OCI-LY7 (cell line): ENCODE measurements at regions not wholly inside any gene's neighbourhood (a gene's known extent, or its start where the extent isn't known, plus 50 kb on each side); places are given as distances from the start of the nearest gene placed in this dataset.

Experiments
- BruUV-seq: library from RNA; stranded (reverse); fragments of 400-500 nt; replicated peaks from 2 replicates; lab custom pipeline; 2021; lab: Mats Ljungman, UMichigan
- CTCF ChIA-PET: fragments of 300-600 bp; sonication (Branson Sonifier 250); formaldehyde crosslinking; loops from one replicate; lab custom pipeline; 2022; ENCODE audit warnings: antibody characterized with exemption; ENCODE audit not compliant: unreplicated experiment; lab: Charles Lee
- POLR2A ChIA-PET: fragments of 300-600 bp; sonication (Branson Sonifier 250); formaldehyde crosslinking; loops from one replicate; lab custom pipeline; 2022; ENCODE audit warnings: antibody characterized with exemption; lab: Charles Lee
- DNase-seq: peaks from one replicate; pipeline ENCODE4 v3.0.0-alpha.2; 2015; ENCODE audit warnings: low spot score
- H2AFZ ChIP-seq: fragments of 200-600 bp; sonication (generic), shearing (Covaris generic); 2 replicates; pipeline ENCODE4 v1.6.1; 2014; ENCODE audit warnings: mild to moderate bottlenecking, antibody characterized with exemption, low read length, moderate library complexity
- H3K27ac ChIP-seq: fragments of 200-600 bp; sonication (generic); 2 replicates; pipeline ENCODE4 v1.5.1; 2014; ENCODE audit warnings: mixed run types, low read depth, mild to moderate bottlenecking, moderate library complexity, low read length, inconsistent platforms; ENCODE audit not compliant: poor library complexity, severe bottlenecking
- H3K36me3 ChIP-seq: fragments of 200-600 bp; sonication (generic); 2 replicates; pipeline ENCODE4 v1.6.1; 2014; ENCODE audit warnings: mild to moderate bottlenecking, antibody characterized with exemption, low read length, moderate library complexity, mixed read lengths; ENCODE audit not compliant: insufficient read depth
- H3K4me1 ChIP-seq: fragments of 200-600 bp; sonication (generic); 2 replicates; pipeline ENCODE4 v1.5.1; 2014; ENCODE audit warnings: mild to moderate bottlenecking, low read length; ENCODE audit not compliant: insufficient read depth, poor library complexity, severe bottlenecking
- H3K4me2 ChIP-seq: fragments of 200-600 bp; sonication (generic); 2 replicates; pipeline ENCODE4 v1.6.1; 2014; ENCODE audit warnings: mild to moderate bottlenecking, low read length
- H3K4me3 ChIP-seq: fragments of 200-600 bp; sonication (generic); 2 replicates; pipeline ENCODE4 v1.5.1; 2014; ENCODE audit warnings: mild to moderate bottlenecking, low read depth, low read length; ENCODE audit not compliant: poor library complexity, severe bottlenecking
- H3K79me2 ChIP-seq: fragments of 200-600 bp; sonication (generic); 2 replicates; pipeline ENCODE4 v1.6.1; 2016; ENCODE audit warnings: low read depth, mild to moderate bottlenecking, low read length, moderate library complexity, mixed read lengths; ENCODE audit not compliant: insufficient read depth
- H3K9me2 ChIP-seq: fragments of 200-600 bp; sonication (generic); 2 replicates; pipeline ENCODE4 v1.6.1; 2016; ENCODE audit warnings: mild to moderate bottlenecking, low read length, mixed read lengths; ENCODE audit not compliant: insufficient read depth
- H3K9me3 ChIP-seq: fragments of 200-600 bp; sonication (generic); 2 replicates; pipeline ENCODE4 v1.6.1; 2014; ENCODE audit warnings: mild to moderate bottlenecking, mixed run types, low read length, mixed read lengths
- H4K20me1 ChIP-seq: fragments of 200-600 bp; sonication (generic); 2 replicates; pipeline ENCODE4 v1.6.1; 2014; ENCODE audit warnings: mild to moderate bottlenecking, antibody characterized with exemption, low read length, moderate library complexity, mixed read lengths; ENCODE audit not compliant: insufficient read depth
- CTCF ChIP-seq: fragments of 200-600 bp; sonication (generic); conservative IDR thresholded peaks from 2 replicates; pipeline ENCODE4 v1.5.1; 2014; ENCODE audit warnings: mild to moderate bottlenecking, antibody characterized with exemption, low read length, moderate library complexity, mixed read lengths
- EZH2phosphoT487 ChIP-seq: fragments of 200-600 bp; sonication (generic); IDR thresholded peaks from 2 replicates; pipeline ENCODE4 v1.6.1; 2018; ENCODE audit warnings: low read depth, borderline replicate concordance, mild to moderate bottlenecking, mixed run types, antibody characterized with exemption, low read length, moderate library complexity, mixed read lengths
- intact Hi-C: fragments of 100-400 bp; cut with micrococcal nuclease; formaldehyde crosslinking; loops from one replicate; pipeline ENCODE4 v1.10.0; 2022; ENCODE audit not compliant: unreplicated experiment

DNA sequence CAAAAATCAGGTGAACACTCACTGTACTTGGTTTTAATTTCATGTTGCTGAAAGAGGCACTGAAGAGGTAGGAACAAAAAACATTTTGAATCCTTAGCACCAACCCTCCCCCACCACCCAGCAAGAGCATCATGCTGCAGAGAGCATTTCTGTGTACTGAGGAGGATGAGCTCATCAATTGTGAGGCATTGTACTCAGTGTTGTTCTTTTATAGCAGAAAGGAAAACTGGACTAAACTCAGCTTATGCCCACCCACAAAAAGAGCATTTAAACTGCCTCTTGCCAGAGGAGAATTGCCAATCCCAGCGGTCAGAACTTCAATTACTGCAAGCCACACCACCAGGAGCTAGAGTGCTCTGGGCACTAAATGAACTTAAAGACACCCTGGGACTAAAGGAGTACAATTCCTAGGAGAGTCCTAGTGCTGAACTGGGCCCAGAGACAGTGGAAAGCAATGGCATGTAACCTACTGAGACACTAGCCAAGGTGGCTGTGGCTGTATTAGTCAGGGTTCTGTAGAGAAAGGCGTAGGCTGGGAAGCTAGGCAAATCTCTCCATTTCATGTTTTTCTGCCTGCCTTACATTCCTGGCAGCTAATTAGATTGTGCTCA is 280.7 kb upstream of the KLHL4 start:
- no peaks in the 10 kb centered on the region for H3K9me3 ChIP-seq
- H3K4me2 ChIP-seq: no peak overlapping the region
- DNase-seq: no peak
- TF ChIP-seq CTCF (no peak), EZH2phosphoT487 (no peak)
- POLR2A ChIA-PET: no interaction called here
- intact Hi-C loops: no loop called here
- H3K79me2 ChIP-seq: no peaks in the 10 kb centered on the region
- CTCF ChIA-PET: no interaction called here
- H3K9me2 ChIP-seq: no peaks in the 10 kb centered on the region
- no peaks in the 10 kb centered on the region for H3K4me1 ChIP-seq
- no peak overlapping the region for H2AFZ ChIP-seq
- no peaks in the 10 kb centered on the region for H3K36me3 ChIP-seq
- no TSS peak for BruUV-seq
- no peaks in the 10 kb centered on the region for H4K20me1 ChIP-seq
- H3K4me3 ChIP-seq: no peak overlapping the region
- no peak overlapping the region for H3K27ac ChIP-seq

GRCh38 chrX:87265518-87265917 is 252.1 kb upstream of the KLHL4 start:
- CTCF ChIA-PET: no interaction called here

More at GRCh38 chrX:87265518-87265917, 252.1 kb upstream of the KLHL4 start:
- Histone ChIP-seq H3K9me2 (no peaks in the 10 kb centered on the region), H3K4me3 (no peak overlapping the region), H3K27ac (no peak overlapping the region), H3K79me2 (no peaks in the 10 kb centered on the region), H3K36me3 (no peaks in the 10 kb centered on the region), H2AFZ (no peak overlapping the region), H4K20me1 (no peaks in the 10 kb centered on the region), H3K4me1 (no peaks in the 10 kb centered on the region), H3K9me3 (no peaks in the 10 kb centered on the region), H3K4me2 (no peak overlapping the region)
- no peak for TF ChIP-seq CTCF
- no peak for TF ChIP-seq EZH2phosphoT487
- no peak for DNase-seq
- no TSS peak for BruUV-seq
- POLR2A ChIA-PET: no interaction called here
- intact Hi-C loops: no loop called here
